Pancreas (tissue), 10 donors: ENCODE measurements at regions not wholly inside any gene's neighbourhood (a gene's known extent, or its start where the extent isn't known, plus 50 kb on each side); places are given as distances from the start of the nearest gene placed in this dataset.

Source experiments
- ATAC-seq, 4 donors: fragments of 200-7000 bp; cut with Tn5 transposase; one replicate each; pipeline versions ENCODE4 v1.8.0 to v1.9.1; 2020; ENCODE audit warnings: mild to moderate bottlenecking in 4 of 4, moderate library complexity in 4 of 4
- DNase-seq, 6 donors: peaks; one replicate each; pipeline ENCODE4 v3.0.0-alpha.2; 2020
- FAIRE-seq: peaks from 2 replicates; lab custom pipeline; 2012; peaks lifted over from hg19 to GRCh38; lab: Jason Lieb, UNC
- H3K27ac ChIP-seq, 4 donors: fragments of 200-600 bp; sonication (generic); 1 replicate in 3 of 4; 2 replicates in 1 of 4; pipeline versions ENCODE4 v1.5.0 to v1.8.0; 2020
- H3K27me3 ChIP-seq, 4 donors: fragments of 200-600 bp; one replicate each; pipeline ENCODE4 v1.8.0; 2021
- H3K36me3 ChIP-seq, 3 donors: fragments of 200-600 bp; sonication (generic) in 1 of 3; one replicate each; pipeline versions ENCODE4 v1.5.0 to v1.8.0; 2020 to 2021
- H3K4me1 ChIP-seq, 3 donors: fragments of 200-600 bp; one replicate each; pipeline ENCODE4 v1.8.0; 2021
- H3K4me3 ChIP-seq, 4 donors: fragments of 200-600 bp; sonication (generic) in 2 of 4; one replicate each; pipeline versions ENCODE4 v1.5.0 to v1.8.0; 2020 to 2021
- H3K9me3 ChIP-seq, 4 donors: fragments of 200-600 bp; one replicate each; pipeline ENCODE4 v1.8.0; 2021
- WGBS, 2 donors: extraction: QIAGEN DNeasy Blood & Tissue Kit; methylation state at CpG; one replicate each; pipeline ENCODE4 v1.1.7; 2013; 5-methylcytosine and 5-hydroxymethylcytosine counted together
- intact Hi-C, 3 donors: fragments of 100-400 bp; cut with DNase I; formaldehyde crosslinking; loops; one replicate each; pipeline versions ENCODE4 v1.11.1 to v1.14.2; 2022
- TF ChIP-seq, protein P1 (sequence below), 4 donors: fragments of 200-600 bp; sonication (generic) in 3 of 4; IDR thresholded peaks; one replicate each; pipeline versions ENCODE4 v1.5.0 to v1.8.0; 2021; ENCODE audit warnings: antibody characterized with exemption in 4 of 4
- donor health status: healthy with polysubstance abuse.
- donor health status: DM: no; HTN: no; CAD: no; lungs with moderate emphysema.
- donor health status: DM: no; HTN: no; CAD: no.
- donor health status: control.
- donor health status: control.
- donor health status: Bipolar disorder and iron deficiency.
- donor health status: DM: yes; HTN: yes; CAD: no.
- donor health status: DM: no; HTN: no; CAD: no.
- donor health status: DM: no; HTN: no; CAD: no.
- donor health status: DM: yes; HTN: yes; CAD: no.

DNA sequence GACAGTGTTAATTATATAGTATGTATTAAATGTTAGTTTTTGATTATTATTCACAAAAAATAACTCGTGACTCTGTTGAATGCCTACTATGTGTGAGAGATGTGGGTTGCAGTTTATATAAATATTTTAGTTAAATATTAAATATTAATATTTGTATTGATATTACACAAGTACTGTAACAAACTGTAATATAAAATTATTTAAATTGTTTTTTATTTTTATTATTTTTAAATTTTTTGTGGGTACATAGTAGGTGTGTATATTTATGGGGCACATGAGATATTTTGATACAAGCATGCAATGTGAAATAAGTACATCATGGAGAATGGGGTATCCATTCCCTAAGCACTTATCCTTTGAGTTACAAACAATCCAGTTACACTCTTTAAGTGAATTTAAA, 196.1 kb upstream of the ZNF717 start:
- FAIRE-seq (no peak), DNase-seq (no peak), ATAC-seq (no peak)
- intact Hi-C loops: no loop called here
- Histone ChIP-seq H3K27ac (no peak overlapping the region), H3K4me3 (no peak overlapping the region), H3K27me3 (no peaks in the 10 kb centered on the region), H3K36me3 (no peaks in the 10 kb centered on the region), H3K9me3 (no peaks in the 10 kb centered on the region), H3K4me1 (no peaks in the 10 kb centered on the region)
- WGBS, 2 donors: 22 to 45% methylated on average over 1 of the region's 1 CpG
- TF ChIP-seq, protein P1, sequence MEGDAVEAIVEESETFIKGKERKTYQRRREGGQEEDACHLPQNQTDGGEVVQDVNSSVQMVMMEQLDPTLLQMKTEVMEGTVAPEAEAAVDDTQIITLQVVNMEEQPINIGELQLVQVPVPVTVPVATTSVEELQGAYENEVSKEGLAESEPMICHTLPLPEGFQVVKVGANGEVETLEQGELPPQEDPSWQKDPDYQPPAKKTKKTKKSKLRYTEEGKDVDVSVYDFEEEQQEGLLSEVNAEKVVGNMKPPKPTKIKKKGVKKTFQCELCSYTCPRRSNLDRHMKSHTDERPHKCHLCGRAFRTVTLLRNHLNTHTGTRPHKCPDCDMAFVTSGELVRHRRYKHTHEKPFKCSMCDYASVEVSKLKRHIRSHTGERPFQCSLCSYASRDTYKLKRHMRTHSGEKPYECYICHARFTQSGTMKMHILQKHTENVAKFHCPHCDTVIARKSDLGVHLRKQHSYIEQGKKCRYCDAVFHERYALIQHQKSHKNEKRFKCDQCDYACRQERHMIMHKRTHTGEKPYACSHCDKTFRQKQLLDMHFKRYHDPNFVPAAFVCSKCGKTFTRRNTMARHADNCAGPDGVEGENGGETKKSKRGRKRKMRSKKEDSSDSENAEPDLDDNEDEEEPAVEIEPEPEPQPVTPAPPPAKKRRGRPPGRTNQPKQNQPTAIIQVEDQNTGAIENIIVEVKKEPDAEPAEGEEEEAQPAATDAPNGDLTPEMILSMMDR (IDR thresholded peaks at IDR 0.05): no peak

- H3K27ac ChIP-seq: no peak overlapping the region
- ATAC-seq (no peak), DNase-seq (no peak), FAIRE-seq (no peak)
- WGBS, 2 donors: 66 to 82% methylated on average over 3 of the region's 3 CpGs
- TF ChIP-seq, protein P1 (IDR thresholded peaks at IDR 0.05): no peak
- no peak overlapping the region for H3K4me3 ChIP-seq
- no peaks in the 10 kb centered on the region for H3K9me3 ChIP-seq
- H3K36me3 ChIP-seq: no peaks in the 10 kb centered on the region
- no peaks in the 10 kb centered on the region for H3K4me1 ChIP-seq
- no peaks in the 10 kb centered on the region for H3K27me3 ChIP-seq
- intact Hi-C loops: no loop called here
Measured at GRCh38 chr3:75982151-75982550, 196.8 kb upstream of the ZNF717 start.

- 33 to 48% methylated on average over 2 of the region's 2 CpGs for WGBS, 2 donors
- Histone ChIP-seq H3K4me3 (no peak overlapping the region), H3K9me3 (no peaks in the 10 kb centered on the region), H3K27me3 (no peaks in the 10 kb centered on the region), H3K36me3 (no peaks in the 10 kb centered on the region), H3K27ac (no peak overlapping the region), H3K4me1 (no peaks in the 10 kb centered on the region)
- DNase-seq (no peak), ATAC-seq (no peak), FAIRE-seq (no peak)
- intact Hi-C loops: no loop called here
- TF ChIP-seq, protein P1 (IDR thresholded peaks at IDR 0.05): no peak
Measured at GRCh38 chr3:75983111-75983510, 197.8 kb upstream of the ZNF717 start.

- ATAC-seq (no peak), DNase-seq (no peak), FAIRE-seq (no peak)
- no peak overlapping the region for H3K4me3 ChIP-seq
- H3K27me3 ChIP-seq: no peaks in the 10 kb centered on the region
- no peaks in the 10 kb centered on the region for H3K36me3 ChIP-seq
- H3K4me1 ChIP-seq: no peaks in the 10 kb centered on the region
- intact Hi-C loops: no loop called here
- no peak overlapping the region for H3K27ac ChIP-seq
- 16 to 21% methylated on average over 3 of the region's 3 CpGs for WGBS, 2 donors
- H3K9me3 ChIP-seq: no peaks in the 10 kb centered on the region
- TF ChIP-seq, protein P1 (IDR thresholded peaks at IDR 0.05): no peak
Measured at GRCh38 chr3:75983609-75984290, 198.4 kb upstream of the ZNF717 start.

- Histone ChIP-seq H3K27me3 (no peaks in the 10 kb centered on the region), H3K4me1 (no peaks in the 10 kb centered on the region), H3K4me3 (no peak overlapping the region), H3K36me3 (no peaks in the 10 kb centered on the region), H3K27ac (no peak overlapping the region), H3K9me3 (no peaks in the 10 kb centered on the region)
- 9 to 18% methylated on average over 2 of the region's 2 CpGs for WGBS, 2 donors
- intact Hi-C loops: no loop called here
- TF ChIP-seq, protein P1 (IDR thresholded peaks at IDR 0.05): no peak
- ATAC-seq: no peak
- no peak for DNase-seq
- FAIRE-seq: no peak
Measured at GRCh38 chr3:75985432-75985831, 200.1 kb upstream of the ZNF717 start.
